Liver (tissue), 8 donors: ENCODE measurements at regions not wholly inside any gene's neighbourhood (a gene's known extent, or its start where the extent isn't known, plus 50 kb on each side); places are given as distances from the start of the nearest gene placed in this dataset.

ENCODE experiments used
- DNase-seq: peaks from one replicate; pipeline ENCODE4 v3.0.0-alpha.2; 2017; ENCODE audit warnings: low spot score
- H3K27ac ChIP-seq, 2 donors: one replicate each; pipeline ENCODE4 v1.7.0; 2013; ENCODE audit warnings: inconsistent platforms in 2 of 2, low read length in 2 of 2, control low read depth in 1 of 2, low read depth in 1 of 2, mild to moderate bottlenecking in 1 of 2
- H3K27me3 ChIP-seq, 4 donors: one replicate each; pipeline versions ENCODE4 v1.6.1 to v1.7.0; 2013; ENCODE audit warnings: low read length in 3 of 4, inconsistent platforms in 1 of 4, mild to moderate bottlenecking in 1 of 4, moderate library complexity in 1 of 4; ENCODE audit not compliant: control insufficient read depth in 4 of 4, insufficient read depth in 4 of 4
- H3K36me3 ChIP-seq, 4 donors: one replicate each; pipeline versions ENCODE4 v1.6.1 to v1.7.0; 2013; ENCODE audit warnings: low read length in 3 of 4, mild to moderate bottlenecking in 3 of 4, low read depth in 1 of 4, moderate library complexity in 1 of 4; ENCODE audit not compliant: control insufficient read depth in 4 of 4, insufficient read depth in 3 of 4
- H3K4me1 ChIP-seq, 4 donors: one replicate each; pipeline versions ENCODE4 v1.6.1 to v1.7.0; 2013; ENCODE audit warnings: low read length in 3 of 4, mild to moderate bottlenecking in 3 of 4, moderate library complexity in 1 of 4; ENCODE audit not compliant: control insufficient read depth in 4 of 4, insufficient read depth in 4 of 4
- H3K4me3 ChIP-seq, 3 donors: one replicate each; pipeline versions ENCODE4 v1.6.1 to v1.7.0; 2013; ENCODE audit warnings: low read length in 3 of 3, control low read depth in 1 of 3, low read depth in 1 of 3, mild to moderate bottlenecking in 1 of 3
- H3K9ac ChIP-seq, 2 donors: one replicate each; pipeline ENCODE4 v1.7.0; 2013; ENCODE audit warnings: low read length in 2 of 2, mild to moderate bottlenecking in 2 of 2, moderate library complexity in 2 of 2, control low read depth in 1 of 2, low read depth in 1 of 2
- H3K9me3 ChIP-seq, 4 donors: one replicate each; pipeline versions ENCODE4 v1.6.1 to v1.7.0; 2013; ENCODE audit warnings: low read length in 3 of 4; ENCODE audit not compliant: control insufficient read depth in 4 of 4
- ATF3 ChIP-seq: IDR thresholded peaks from 2 replicates; pipeline ENCODE4 v1.6.1; 2016; ENCODE audit warnings: antibody characterized with exemption
- CTCF ChIP-seq: fragments of 150-350 bp; IDR thresholded peaks from 2 replicates; pipeline ENCODE4 v1.5.1; 2017; ENCODE audit warnings: improper control_type of control experiment, low read depth, low read length; ENCODE audit not compliant: missing input control
- EGR1 ChIP-seq, 2 donors: IDR thresholded peaks; 2 replicates each; pipeline ENCODE4 v1.6.1; 2016 to 2018; ENCODE audit warnings: antibody characterized with exemption in 2 of 2, low read depth in 2 of 2
- FOXA1 ChIP-seq: IDR thresholded peaks from 2 replicates; pipeline ENCODE4 v1.6.1; 2016; ENCODE audit warnings: antibody characterized with exemption
- FOXA2 ChIP-seq: IDR thresholded peaks from 2 replicates; pipeline ENCODE4 v1.6.1; 2016; ENCODE audit warnings: antibody characterized with exemption
- GABPA ChIP-seq, 2 donors: IDR thresholded peaks in 1 of 2; conservative IDR thresholded peaks in 1 of 2; 2 replicates each; pipeline ENCODE4 v1.6.1; 2016; ENCODE audit warnings: antibody characterized with exemption in 2 of 2, mild to moderate bottlenecking in 1 of 2, moderate library complexity in 1 of 2
- HNF4A ChIP-seq, 2 donors: conservative IDR thresholded peaks; 2 replicates each; pipeline ENCODE4 v1.6.1; 2016; ENCODE audit warnings: antibody characterized with exemption in 2 of 2, mild to moderate bottlenecking in 2 of 2
- HNF4G ChIP-seq: IDR thresholded peaks from 2 replicates; pipeline ENCODE4 v1.6.1; 2016; ENCODE audit warnings: antibody characterized with exemption
- JUND ChIP-seq, 2 donors: IDR thresholded peaks; 2 replicates each; pipeline ENCODE4 v1.6.1; 2016; ENCODE audit warnings: antibody characterized with exemption in 2 of 2
- MAX ChIP-seq: IDR thresholded peaks from 2 replicates; pipeline ENCODE4 v1.6.1; 2016; ENCODE audit warnings: antibody characterized with exemption
- NR2F2 ChIP-seq: IDR thresholded peaks from 2 replicates; pipeline ENCODE4 v1.6.1; 2016; ENCODE audit warnings: antibody characterized with exemption
- RAD21 ChIP-seq, 2 donors: IDR thresholded peaks; 2 replicates each; pipeline ENCODE4 v1.6.1; 2016; ENCODE audit warnings: antibody characterized with exemption in 2 of 2, mild to moderate bottlenecking in 2 of 2
- REST ChIP-seq: IDR thresholded peaks from 2 replicates; pipeline ENCODE4 v1.6.1; 2016; ENCODE audit warnings: antibody characterized with exemption, mild to moderate bottlenecking
- RXRA ChIP-seq, 2 donors: IDR thresholded peaks; 2 replicates each; pipeline ENCODE4 v1.6.1; 2017 to 2018; ENCODE audit warnings: antibody characterized with exemption in 2 of 2, mild to moderate bottlenecking in 1 of 2
- SP1 ChIP-seq: IDR thresholded peaks from 2 replicates; pipeline ENCODE4 v1.6.1; 2018; ENCODE audit warnings: antibody characterized with exemption, mild to moderate bottlenecking
- TAF1 ChIP-seq: conservative IDR thresholded peaks from 2 replicates; pipeline ENCODE4 v1.6.1; 2016; ENCODE audit warnings: antibody characterized with exemption, mild to moderate bottlenecking
- YY1 ChIP-seq: IDR thresholded peaks from 2 replicates; pipeline ENCODE4 v1.6.1; 2016; ENCODE audit warnings: antibody characterized with exemption, mild to moderate bottlenecking
- ZBTB33 ChIP-seq: IDR thresholded peaks from 2 replicates; pipeline ENCODE4 v1.6.1; 2016; ENCODE audit warnings: antibody characterized with exemption
- WGBS: extraction: QIAGEN DNeasy Blood & Tissue Kit; methylation state at CpG from one replicate; pipeline ENCODE4 v1.1.7; 2013; 5-methylcytosine and 5-hydroxymethylcytosine counted together
- donor health status: healthy.
- donor health status: healthy.
- donor health status: healthy.
- donor health status: healthy.
- donor health status: healthy.

- TF ChIP-seq HNF4A (conservative IDR thresholded peaks at IDR 0.05) = no peak
- no peak for TF ChIP-seq GABPA (IDR thresholded peaks at IDR 0.05 in 1 of 2, conservative IDR thresholded peaks at IDR 0.05 in 1 of 2)
- TF ChIP-seq CTCF = peak; percentile 54
- TF ChIP-seq RAD21 (IDR thresholded peaks at IDR 0.05) = peak; percentile 74 to 82
- Histone ChIP-seq H3K27ac (no peak overlapping the region), H3K36me3 (no peaks in the 10 kb centered on the region), H3K27me3 (peaks cover 0 to 6% (median 0%) of the 10 kb centered on the region in 4 donors), H3K9me3 (peaks cover 0 to 4% (median 0%) of the 10 kb centered on the region in 4 donors), H3K4me1 (no peaks in the 10 kb centered on the region), H3K9ac (no peak overlapping the region), H3K4me3 (no peak overlapping the region)
- 76% methylated on average over 12 of the region's 12 CpGs for WGBS
- DNase-seq = no peak
Measured at GRCh38 chr6:786946-787763, 94.2 kb upstream of the EXOC2 start.

- Histone ChIP-seq H3K4me1 (no peaks in the 10 kb centered on the region), H3K4me3 (no peak overlapping the region), H3K9ac (no peak overlapping the region), H3K27me3 (peaks cover 0 to 6% (median 0%) of the 10 kb centered on the region in 4 donors), H3K36me3 (no peaks in the 10 kb centered on the region), H3K9me3 (no peaks in the 10 kb centered on the region), H3K27ac (no peak overlapping the region)
- no peak for DNase-seq
- WGBS = 92% methylated on average over 9 of the region's 9 CpGs
- no peak for TF ChIP-seq GABPA (IDR thresholded peaks at IDR 0.05 in 1 of 2, conservative IDR thresholded peaks at IDR 0.05 in 1 of 2)
- TF ChIP-seq SP1 = no peak
- no peak for TF ChIP-seq CTCF
- no peak for TF ChIP-seq YY1
- no peak for TF ChIP-seq ATF3
- TF ChIP-seq JUND (IDR thresholded peaks at IDR 0.05) = no peak
- no peak for TF ChIP-seq FOXA2
- TF ChIP-seq HNF4A (conservative IDR thresholded peaks at IDR 0.05) = no peak
- no peak for TF ChIP-seq MAX
- TF ChIP-seq TAF1 = no peak
- TF ChIP-seq HNF4G = no peak
- no peak for TF ChIP-seq ZBTB33
- TF ChIP-seq NR2F2 = no peak
- no peak for TF ChIP-seq FOXA1
- TF ChIP-seq EGR1 (IDR thresholded peaks at IDR 0.05; ENCODE audit: low read depth in 2 of 2) = no peak
- TF ChIP-seq RAD21 (IDR thresholded peaks at IDR 0.05) = no peak
- TF ChIP-seq RXRA (IDR thresholded peaks at IDR 0.05) = no peak
- TF ChIP-seq REST = no peak
Measured at GRCh38 chr6:783966-784735, 91.2 kb upstream of the EXOC2 start.
